Myocyte (in vitro differentiated cells): ENCODE measurements at regions not wholly inside any gene's neighbourhood (a gene's known extent, or its start where the extent isn't known, plus 50 kb on each side); places are given as distances from the start of the nearest gene placed in this dataset.

Experiments used
- DNase-seq: peaks from one replicate; pipeline ENCODE4 v3.0.0-alpha.2; 2012; ENCODE audit warnings: low read depth

- DNase-seq: no peak
Measured at GRCh38 chr10:78575400-78575799, 493.4 kb upstream of the ZMIZ1 start.

GRCh38 chr10:78576276-78576675 lies 492.5 kb upstream of the ZMIZ1 start:
- DNase-seq: no peak

- no peak for DNase-seq
Measured at GRCh38 chr10:78577712-78578111, 491.1 kb upstream of the ZMIZ1 start.

GRCh38 chr10:78578929-78579328 lies 489.8 kb upstream of the ZMIZ1 start:
- DNase-seq: no peak

GRCh38 chr10:78579576-78579975 lies 489.2 kb upstream of the ZMIZ1 start:
- no peak for DNase-seq

GRCh38 chr10:78579995-78580394 lies 488.8 kb upstream of the ZMIZ1 start:
- DNase-seq: no peak

GRCh38 chr10:78581133-78581694 lies 487.6 kb upstream of the ZMIZ1 start:
- DNase-seq: no peak

- peak; percentile 28 for DNase-seq
Measured at GRCh38 chr10:78582540-78582939, 486.2 kb upstream of the ZMIZ1 start.

GRCh38 chr10:78584266-78584665 lies 484.5 kb upstream of the ZMIZ1 start:
- no peak for DNase-seq

- DNase-seq: no peak
Measured at GRCh38 chr10:78584681-78585080, 484.1 kb upstream of the ZMIZ1 start.

GRCh38 chr10:78585952-78586351 lies 482.8 kb upstream of the ZMIZ1 start:
- no peak for DNase-seq

- DNase-seq: peak; percentile 86
Measured at GRCh38 chr10:78588194-78588811, 480.5 kb upstream of the ZMIZ1 start.

GRCh38 chr10:78589687-78590086 lies 479.1 kb upstream of the ZMIZ1 start:
- no peak for DNase-seq

GRCh38 chr10:78591066-78591465 lies 477.7 kb upstream of the ZMIZ1 start:
- DNase-seq: no peak

- DNase-seq: peak; percentile 55
Measured at GRCh38 chr10:78594559-78595268, 474.1 kb upstream of the ZMIZ1 start.

- no peak for DNase-seq
Measured at GRCh38 chr10:78595269-78595619, 473.5 kb upstream of the ZMIZ1 start.

- no peak for DNase-seq
Measured at GRCh38 chr10:78596556-78596955, 472.2 kb upstream of the ZMIZ1 start.

- no peak for DNase-seq
Measured at GRCh38 chr10:78597796-78598555, 470.8 kb upstream of the ZMIZ1 start.

GRCh38 chr10:78599122-78599853 lies 469.5 kb upstream of the ZMIZ1 start:
- DNase-seq: no peak

GRCh38 chr10:78600121-78600665 lies 468.6 kb upstream of the ZMIZ1 start:
- DNase-seq: no peak

GRCh38 chr10:78600740-78601139 lies 468.0 kb upstream of the ZMIZ1 start:
- no peak for DNase-seq
